AG04449 (cell line): ENCODE measurements at regions not wholly inside any gene's neighbourhood (a gene's known extent, or its start where the extent isn't known, plus 50 kb on each side); places are given as distances from the start of the nearest gene placed in this dataset.

Experiments used
- CTCF ChIA-PET: fragments of 350-600 bp; formaldehyde crosslinking; extraction: SDS; loops from one replicate; lab custom pipeline; 2021; ENCODE audit warnings: antibody characterized with exemption; lab: Yijun Ruan, JAX
- POLR2A ChIA-PET: fragments of 400-600, 350-600 bp; formaldehyde crosslinking; extraction: SDS; loops from one replicate; lab custom pipeline; 2020; ENCODE audit warnings: antibody characterized with exemption, inconsistent platforms; lab: Yijun Ruan, JAX
- DNase-seq: peaks from one replicate; pipeline ENCODE4 v3.0.0-alpha.2; 2010; ENCODE audit warnings: low read depth, low spot score
- H3K4me3 ChIP-seq: 2 replicates; pipeline ENCODE4 v1.5.1; 2011; ENCODE audit warnings: low read depth, mild to moderate bottlenecking, control low read depth, low read length
- TF ChIP-seq, protein P1 (sequence below): IDR thresholded peaks from one replicate; pipeline ENCODE4 v1.5.1; 2011; ENCODE audit warnings: mild to moderate bottlenecking, moderate library complexity, low read length, control low read depth, inconsistent platforms; ENCODE audit not compliant: insufficient read depth; ENCODE audit errors: missing control alignments

DNA sequence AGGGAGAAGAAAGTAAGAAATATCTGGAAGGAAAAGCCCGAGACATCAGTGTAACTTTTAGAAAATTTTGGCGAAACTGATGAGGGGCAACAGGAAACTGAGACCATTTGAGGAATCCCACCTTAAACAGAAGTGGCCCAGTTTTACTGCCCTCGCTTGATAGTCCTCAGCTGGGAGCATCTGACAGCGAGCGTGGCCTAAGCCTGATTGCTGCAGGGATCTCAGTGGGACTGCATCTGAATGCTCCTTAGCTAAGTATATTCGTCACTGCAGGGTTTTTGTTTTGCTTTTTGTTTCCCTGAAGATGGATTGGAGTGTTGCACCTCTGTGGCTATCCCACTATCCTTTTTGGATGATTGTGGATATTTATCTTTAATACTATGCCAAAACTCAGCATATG lies 262.7 kb upstream of the KLHL1 start:
- DNase-seq = no peak

GRCh38 chr13:70366720-70367119 lies 258.5 kb upstream of the KLHL1 start:
- ChIA-PET POLR2A (no interaction called here), CTCF (no interaction called here)
- no peak for DNase-seq
- no peak overlapping the region for H3K4me3 ChIP-seq
- TF ChIP-seq, protein P1, sequence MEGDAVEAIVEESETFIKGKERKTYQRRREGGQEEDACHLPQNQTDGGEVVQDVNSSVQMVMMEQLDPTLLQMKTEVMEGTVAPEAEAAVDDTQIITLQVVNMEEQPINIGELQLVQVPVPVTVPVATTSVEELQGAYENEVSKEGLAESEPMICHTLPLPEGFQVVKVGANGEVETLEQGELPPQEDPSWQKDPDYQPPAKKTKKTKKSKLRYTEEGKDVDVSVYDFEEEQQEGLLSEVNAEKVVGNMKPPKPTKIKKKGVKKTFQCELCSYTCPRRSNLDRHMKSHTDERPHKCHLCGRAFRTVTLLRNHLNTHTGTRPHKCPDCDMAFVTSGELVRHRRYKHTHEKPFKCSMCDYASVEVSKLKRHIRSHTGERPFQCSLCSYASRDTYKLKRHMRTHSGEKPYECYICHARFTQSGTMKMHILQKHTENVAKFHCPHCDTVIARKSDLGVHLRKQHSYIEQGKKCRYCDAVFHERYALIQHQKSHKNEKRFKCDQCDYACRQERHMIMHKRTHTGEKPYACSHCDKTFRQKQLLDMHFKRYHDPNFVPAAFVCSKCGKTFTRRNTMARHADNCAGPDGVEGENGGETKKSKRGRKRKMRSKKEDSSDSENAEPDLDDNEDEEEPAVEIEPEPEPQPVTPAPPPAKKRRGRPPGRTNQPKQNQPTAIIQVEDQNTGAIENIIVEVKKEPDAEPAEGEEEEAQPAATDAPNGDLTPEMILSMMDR = no peak

More for the DNA sequence above, 262.7 kb upstream of the KLHL1 start:
- ChIA-PET CTCF (no interaction called here), POLR2A (no interaction called here)
- TF ChIP-seq, protein P1 = no peak
- no peak overlapping the region for H3K4me3 ChIP-seq

DNA sequence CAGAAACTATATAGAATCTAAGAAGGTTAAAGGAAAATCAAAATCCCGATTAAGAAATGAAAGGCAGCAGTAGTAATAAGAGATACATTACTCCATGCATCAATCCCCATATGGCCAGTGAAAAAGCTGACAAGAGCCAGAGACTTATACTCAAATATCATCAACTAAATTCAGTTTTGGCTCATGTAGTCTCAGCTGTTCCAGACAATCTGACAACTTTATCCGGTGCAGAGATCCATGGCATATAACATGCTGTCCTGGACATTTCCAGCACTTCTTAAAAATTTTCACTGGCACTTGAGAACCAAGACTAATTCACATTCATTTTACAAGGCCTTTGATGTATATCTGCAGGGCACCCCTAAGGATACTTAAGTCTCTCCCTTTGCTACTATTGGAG lies 255.7 kb upstream of the KLHL1 start:
- no peak overlapping the region for H3K4me3 ChIP-seq
- TF ChIP-seq, protein P1 = no peak
- DNase-seq = no peak
- ChIA-PET CTCF (no interaction called here), POLR2A (no interaction called here)

- POLR2A ChIA-PET = no interaction called here
Measured at GRCh38 chr13:70362820-70363570, 254.7 kb upstream of the KLHL1 start.

DNA sequence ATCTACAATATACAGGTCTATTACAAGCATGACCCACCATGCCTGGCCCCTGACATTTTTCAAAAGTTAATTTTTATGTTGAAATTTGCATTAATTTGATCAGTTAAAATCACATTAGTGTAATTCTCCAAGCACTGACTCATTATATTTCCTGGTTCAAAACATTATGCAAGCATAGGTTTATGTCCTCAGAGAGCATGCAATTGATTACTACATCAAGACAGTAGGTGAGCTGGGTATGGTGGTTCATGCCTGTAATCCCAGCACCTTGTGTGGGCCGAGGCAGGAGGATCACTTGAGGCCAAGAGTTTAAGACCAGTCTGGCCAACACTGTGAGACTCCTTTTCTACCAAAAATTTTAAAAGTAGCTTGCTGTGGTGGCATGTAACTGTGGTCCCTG lies 248.8 kb upstream of the KLHL1 start:
- DNase-seq = no peak
- ChIA-PET POLR2A (no interaction called here), CTCF (no interaction called here)
- TF ChIP-seq, protein P1 = no peak
- no peak overlapping the region for H3K4me3 ChIP-seq

More at GRCh38 chr13:70362820-70363570, 254.7 kb upstream of the KLHL1 start:
- TF ChIP-seq, protein P1 = no peak
- CTCF ChIA-PET = no interaction called here
- no peak overlapping the region for H3K4me3 ChIP-seq
- DNase-seq = no peak

GRCh38 chr13:70353096-70353495 lies 244.8 kb upstream of the KLHL1 start:
- DNase-seq = no peak
- ChIA-PET POLR2A (no interaction called here), CTCF (no interaction called here)
- TF ChIP-seq, protein P1 = no peak
- no peak overlapping the region for H3K4me3 ChIP-seq
